ENCODE measurements at regions not wholly inside any gene's neighbourhood (a gene's known extent, or its start where the extent isn't known, plus 50 kb on each side); places are given as distances from the start of the nearest gene placed in this dataset.

DNA sequence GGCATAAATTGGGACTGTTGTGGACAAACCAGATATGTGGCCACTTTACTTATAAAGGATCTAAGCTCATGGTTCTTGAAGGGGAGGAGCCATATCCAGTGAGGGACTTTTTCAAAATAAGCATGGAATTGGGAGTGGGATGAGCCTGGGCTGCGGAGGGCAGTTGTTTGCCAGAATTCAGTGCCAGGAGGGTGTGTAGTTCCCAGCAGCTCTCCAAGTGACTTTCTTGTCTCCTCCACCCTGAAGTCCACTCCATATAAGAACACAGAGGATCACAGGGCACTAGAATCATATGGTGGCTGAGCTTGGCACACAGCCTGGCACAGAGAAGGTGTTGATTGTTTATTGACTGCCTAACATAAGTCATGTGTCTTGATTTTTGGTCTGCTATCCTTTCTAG lies 121.1 kb downstream of the CAVIN4 start:
- TF ChIP-seq, protein P1, sequence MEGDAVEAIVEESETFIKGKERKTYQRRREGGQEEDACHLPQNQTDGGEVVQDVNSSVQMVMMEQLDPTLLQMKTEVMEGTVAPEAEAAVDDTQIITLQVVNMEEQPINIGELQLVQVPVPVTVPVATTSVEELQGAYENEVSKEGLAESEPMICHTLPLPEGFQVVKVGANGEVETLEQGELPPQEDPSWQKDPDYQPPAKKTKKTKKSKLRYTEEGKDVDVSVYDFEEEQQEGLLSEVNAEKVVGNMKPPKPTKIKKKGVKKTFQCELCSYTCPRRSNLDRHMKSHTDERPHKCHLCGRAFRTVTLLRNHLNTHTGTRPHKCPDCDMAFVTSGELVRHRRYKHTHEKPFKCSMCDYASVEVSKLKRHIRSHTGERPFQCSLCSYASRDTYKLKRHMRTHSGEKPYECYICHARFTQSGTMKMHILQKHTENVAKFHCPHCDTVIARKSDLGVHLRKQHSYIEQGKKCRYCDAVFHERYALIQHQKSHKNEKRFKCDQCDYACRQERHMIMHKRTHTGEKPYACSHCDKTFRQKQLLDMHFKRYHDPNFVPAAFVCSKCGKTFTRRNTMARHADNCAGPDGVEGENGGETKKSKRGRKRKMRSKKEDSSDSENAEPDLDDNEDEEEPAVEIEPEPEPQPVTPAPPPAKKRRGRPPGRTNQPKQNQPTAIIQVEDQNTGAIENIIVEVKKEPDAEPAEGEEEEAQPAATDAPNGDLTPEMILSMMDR (IDR thresholded peaks at IDR 0.05; ENCODE audit: insufficient read depth, low read length, poor library complexity, severe bottlenecking): no peak
- no peak for TF ChIP-seq EZH2phosphoT487 (conservative IDR thresholded peaks at IDR 0.05; ENCODE audit: low read length)

Data from SU-DHL-6 (cell line).